PC-9 (cell line): ENCODE measurements at regions not wholly inside any gene's neighbourhood (a gene's known extent, or its start where the extent isn't known, plus 50 kb on each side); places are given as distances from the start of the nearest gene placed in this dataset.

Experiments used
- EZH2 ChIP-seq: fragments of 200-600 bp; sonication (generic); IDR thresholded peaks from 2 replicates; pipeline ENCODE4 v1.8.0; 2017; ENCODE audit warnings: antibody characterized with exemption, low read depth
- TF ChIP-seq, protein P1 (sequence below): fragments of 200-600 bp; sonication (generic); conservative IDR thresholded peaks from 2 replicates; pipeline ENCODE4 v1.6.1; 2017; ENCODE audit warnings: mixed run types, antibody characterized with exemption, mild to moderate bottlenecking, moderate library complexity

DNA sequence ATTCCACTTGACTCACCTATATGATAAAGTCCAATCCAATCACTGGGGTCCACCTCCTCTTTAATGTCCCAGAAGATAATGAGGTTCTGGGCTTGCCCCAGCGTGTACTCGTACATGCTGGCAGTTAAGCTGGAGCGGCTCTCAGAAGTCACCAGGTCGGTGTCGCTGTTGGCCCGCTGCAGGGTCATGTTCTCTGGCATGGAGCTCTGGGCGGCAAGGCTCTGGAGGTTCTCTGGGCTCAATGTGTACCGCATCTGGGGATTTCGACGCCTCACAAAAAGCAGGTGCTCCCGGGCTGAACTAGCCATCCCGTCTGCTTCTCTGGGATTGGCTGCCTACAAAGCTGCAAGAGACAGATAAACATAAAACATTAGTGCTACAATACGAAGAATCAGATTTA, 206.4 kb upstream of the CCDC150 start:
- TF ChIP-seq, protein P1, sequence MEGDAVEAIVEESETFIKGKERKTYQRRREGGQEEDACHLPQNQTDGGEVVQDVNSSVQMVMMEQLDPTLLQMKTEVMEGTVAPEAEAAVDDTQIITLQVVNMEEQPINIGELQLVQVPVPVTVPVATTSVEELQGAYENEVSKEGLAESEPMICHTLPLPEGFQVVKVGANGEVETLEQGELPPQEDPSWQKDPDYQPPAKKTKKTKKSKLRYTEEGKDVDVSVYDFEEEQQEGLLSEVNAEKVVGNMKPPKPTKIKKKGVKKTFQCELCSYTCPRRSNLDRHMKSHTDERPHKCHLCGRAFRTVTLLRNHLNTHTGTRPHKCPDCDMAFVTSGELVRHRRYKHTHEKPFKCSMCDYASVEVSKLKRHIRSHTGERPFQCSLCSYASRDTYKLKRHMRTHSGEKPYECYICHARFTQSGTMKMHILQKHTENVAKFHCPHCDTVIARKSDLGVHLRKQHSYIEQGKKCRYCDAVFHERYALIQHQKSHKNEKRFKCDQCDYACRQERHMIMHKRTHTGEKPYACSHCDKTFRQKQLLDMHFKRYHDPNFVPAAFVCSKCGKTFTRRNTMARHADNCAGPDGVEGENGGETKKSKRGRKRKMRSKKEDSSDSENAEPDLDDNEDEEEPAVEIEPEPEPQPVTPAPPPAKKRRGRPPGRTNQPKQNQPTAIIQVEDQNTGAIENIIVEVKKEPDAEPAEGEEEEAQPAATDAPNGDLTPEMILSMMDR: no peak
- TF ChIP-seq EZH2: no peak
